HG02885 (cell line): ENCODE measurements at regions not wholly inside any gene's neighbourhood (a gene's known extent, or its start where the extent isn't known, plus 50 kb on each side); places are given as distances from the start of the nearest gene placed in this dataset.
A peak's percentile ranks its signal among the peaks of the same experiment; 100 is the strongest.
"Not testable (repeated sequence)": the region's sequence is repeated elsewhere in the genome, so short reads cannot be mapped to it uniquely, and the experiment has no call there.

ENCODE experiments used
- ATAC-seq: cut with Tn5 transposase; IDR thresholded peaks from one replicate; pipeline ENCODE4 v1.9.1; 2021; ENCODE audit warnings: mild to moderate bottlenecking; ENCODE audit not compliant: unreplicated experiment, poor library complexity

- no peak for ATAC-seq
Observed at GRCh38 chr4:122973465-122973864, 51.1 kb upstream of the NUDT6 start.

- ATAC-seq: no peak
Observed at GRCh38 chr4:122976111-122976510, 53.7 kb upstream of the NUDT6 start.

GRCh38 chr4:122977103-122977502 is 54.7 kb upstream of the NUDT6 start:
- no peak for ATAC-seq

GRCh38 chr4:122978109-122978508 is 55.7 kb upstream of the NUDT6 start:
- no peak for ATAC-seq

- ATAC-seq: no peak
Observed at GRCh38 chr4:122978789-122979188, 56.4 kb upstream of the NUDT6 start.

GRCh38 chr4:122980860-122981259 is 58.5 kb upstream of the NUDT6 start:
- ATAC-seq: no peak

GRCh38 chr4:122988696-122989095 is 66.3 kb upstream of the NUDT6 start:
- no peak for ATAC-seq

GRCh38 chr4:122990891-122991290 is 68.5 kb upstream of the NUDT6 start:
- no peak for ATAC-seq

- no peak for ATAC-seq
Observed at GRCh38 chr4:122992057-122992456, 69.7 kb upstream of the NUDT6 start.

GRCh38 chr4:122992641-122993040 is 70.2 kb upstream of the NUDT6 start:
- ATAC-seq: no peak

- ATAC-seq: no peak
Observed at GRCh38 chr4:122996350-122996749, 74.0 kb upstream of the NUDT6 start.

GRCh38 chr4:122997463-122998101 is 75.2 kb upstream of the NUDT6 start:
- peak; percentile 92 for ATAC-seq

GRCh38 chr4:123004079-123004478 is 81.7 kb upstream of the NUDT6 start:
- not testable (repeated sequence) for ATAC-seq

- not testable (repeated sequence) for ATAC-seq
Observed at GRCh38 chr4:123005126-123005525, 82.7 kb upstream of the NUDT6 start.

- ATAC-seq: no peak
Observed at GRCh38 chr4:123007679-123008078, 85.3 kb upstream of the NUDT6 start.

GRCh38 chr4:123012416-123012815 is 90.0 kb upstream of the NUDT6 start:
- not testable (repeated sequence) for ATAC-seq

- no peak for ATAC-seq
Observed at GRCh38 chr4:123014038-123014437, 91.6 kb upstream of the NUDT6 start.

GRCh38 chr4:123017078-123017477 is 94.7 kb upstream of the NUDT6 start:
- no peak for ATAC-seq

- ATAC-seq: no peak
Observed at GRCh38 chr4:123017636-123018395, 95.4 kb upstream of the NUDT6 start.

GRCh38 chr4:123018396-123018775 is 96.0 kb upstream of the NUDT6 start:
- ATAC-seq: no peak

GRCh38 chr4:123020285-123020684 is 97.9 kb upstream of the NUDT6 start:
- ATAC-seq: no peak

- no peak for ATAC-seq
Observed at GRCh38 chr4:123023647-123024046, 101.2 kb upstream of the NUDT6 start.
